GM23248 (cell line): ENCODE measurements at regions not wholly inside any gene's neighbourhood (a gene's known extent, or its start where the extent isn't known, plus 50 kb on each side); places are given as distances from the start of the nearest gene placed in this dataset.
A peak's percentile ranks its signal among the peaks of the same experiment; 100 is the strongest.

Source experiments
- DNase-seq: peaks from one replicate; pipeline ENCODE4 v3.0.0-alpha.2; 2015
- H2AFZ ChIP-seq: fragments of 200-600 bp; sonication (generic); 2 replicates; pipeline ENCODE4 v1.6.1; 2016; ENCODE audit warnings: antibody characterized with exemption
- H3F3A ChIP-seq: fragments of 200-600 bp; sonication (generic); 2 replicates; pipeline ENCODE4 v1.6.1; 2016; ENCODE audit warnings: mild to moderate bottlenecking, antibody characterized with exemption, mixed run types; ENCODE audit not compliant: insufficient read depth
- H3K27ac ChIP-seq: fragments of 200-600 bp; sonication (generic); 2 replicates; pipeline ENCODE4 v1.5.1; 2016; ENCODE audit warnings: mild to moderate bottlenecking
- H3K27me3 ChIP-seq: fragments of 200-600 bp; sonication (generic); replicated peaks from 2 replicates; pipeline ENCODE4 v1.6.1; 2016; ENCODE audit warnings: mild to moderate bottlenecking; ENCODE audit not compliant: insufficient read depth
- H3K36me3 ChIP-seq: fragments of 200-600 bp; sonication (generic); 2 replicates; pipeline ENCODE4 v1.6.1; 2016; ENCODE audit warnings: low read depth, mild to moderate bottlenecking
- H3K4me1 ChIP-seq: fragments of 200-600 bp; sonication (generic); 2 replicates; pipeline ENCODE4 v1.6.1; 2016; ENCODE audit warnings: mild to moderate bottlenecking; ENCODE audit not compliant: insufficient read depth
- H3K4me2 ChIP-seq: fragments of 200-600 bp; sonication (generic); one replicate; pipeline ENCODE4 v1.6.1; 2016; ENCODE audit warnings: mild to moderate bottlenecking; ENCODE audit not compliant: unreplicated experiment
- H3K4me3 ChIP-seq: fragments of 200-600 bp; sonication (generic); 2 replicates; pipeline ENCODE4 v1.5.1; 2016; ENCODE audit warnings: mild to moderate bottlenecking
- H3K79me2 ChIP-seq: fragments of 200-600 bp; sonication (generic); 2 replicates; pipeline ENCODE4 v1.6.1; 2016; ENCODE audit warnings: mild to moderate bottlenecking; ENCODE audit not compliant: insufficient read depth
- H3K9ac ChIP-seq: fragments of 200-600 bp; sonication (generic); 2 replicates; pipeline ENCODE4 v1.6.1; 2016; ENCODE audit warnings: mild to moderate bottlenecking
- H3K9me2 ChIP-seq: fragments of 200-600 bp; sonication (generic); 2 replicates; pipeline ENCODE4 v1.6.1; 2016; ENCODE audit warnings: mixed run types, mild to moderate bottlenecking, moderate library complexity; ENCODE audit not compliant: insufficient read depth
- H3K9me3 ChIP-seq: fragments of 200-600 bp; sonication (generic); one replicate; pipeline ENCODE4 v1.6.1; 2017; ENCODE audit warnings: low read depth
- H4K20me1 ChIP-seq: fragments of 200-600 bp; sonication (generic); 2 replicates; pipeline ENCODE4 v1.6.0; 2016; ENCODE audit not compliant: insufficient read depth
- EZH2 ChIP-seq: fragments of 200-600 bp; sonication (generic); IDR thresholded peaks from 2 replicates; pipeline ENCODE4 v1.6.1; 2018; ENCODE audit warnings: antibody characterized with exemption, mild to moderate bottlenecking; ENCODE audit not compliant: insufficient read depth, poor library complexity, severe bottlenecking
- EZH2phosphoT487 ChIP-seq: fragments of 200-600 bp; sonication (generic); IDR thresholded peaks from 2 replicates; pipeline ENCODE4 v1.6.1; 2018; ENCODE audit warnings: antibody characterized with exemption, moderate library complexity, mild to moderate bottlenecking, low read depth; ENCODE audit not compliant: insufficient read depth
- WGBS, 2 experiments: methylation state at CpG; one replicate each; pipeline ENCODE4 v1.1.6; 2015 to 2017; ENCODE audit warnings: low lambda C conversion rate in 2 of 2, low coverage in 1 of 2; ENCODE audit errors: missing lambda C conversion rate in 2 of 2; 5-methylcytosine and 5-hydroxymethylcytosine counted together
- in situ Hi-C: fragments of 300-500 bp; cut with MboI; formaldehyde crosslinking; loops from 2 replicates; pipeline ENCODE4 v1.15.0; 2020

- 0 out of 2 replicates have a peak, but pooled peaks cover 5% of the 10 kb centered on the region for H3K27me3 ChIP-seq
- H3F3A ChIP-seq: peaks cover 45% of the 10 kb centered on the region
- in situ Hi-C loops: no loop called here
- H2AFZ ChIP-seq: no peak overlapping the region
- H3K4me1 ChIP-seq: peaks cover 55% of the 10 kb centered on the region
- H4K20me1 ChIP-seq: no peaks in the 10 kb centered on the region
- no peak overlapping the region for H3K4me3 ChIP-seq
- H3K27ac ChIP-seq: no peak overlapping the region
- H3K79me2 ChIP-seq: no peaks in the 10 kb centered on the region
- H3K9me2 ChIP-seq: no peaks in the 10 kb centered on the region
- H3K9ac ChIP-seq: no peak overlapping the region
- no peaks in the 10 kb centered on the region for H3K9me3 ChIP-seq
- H3K36me3 ChIP-seq: no peaks in the 10 kb centered on the region
- WGBS, 2 experiments: 77 to 79% methylated on average over 7 of the region's 7 CpGs
- no peak overlapping the region for H3K4me2 ChIP-seq
- no peak for TF ChIP-seq EZH2
- no peak for TF ChIP-seq EZH2phosphoT487
- peak; percentile 47 for DNase-seq
Observed at GRCh38 chr10:30184397-30185033, 125.1 kb upstream of the JCAD start.

DNA sequence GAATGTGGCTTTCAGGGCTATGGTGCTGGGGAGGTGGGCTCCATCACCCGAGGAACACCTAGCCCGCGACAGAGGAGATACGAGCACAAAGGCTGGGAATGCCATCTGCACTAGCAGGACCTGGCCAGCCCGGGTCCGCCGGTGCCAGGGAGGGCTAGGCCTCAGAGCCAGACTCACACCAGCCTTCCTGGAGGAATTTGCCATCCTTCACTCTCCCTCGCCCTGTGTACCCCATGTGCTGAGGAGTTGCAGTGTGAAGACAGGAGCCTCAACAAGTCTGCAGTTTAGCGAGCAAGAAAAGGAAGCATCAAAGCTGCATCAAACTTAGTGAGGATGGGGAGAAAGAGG lies 123.6 kb upstream of the JCAD start:
- 8 to 11% methylated on average over 9 of the region's 9 CpGs for whole genome bisulfite sequencing, 2 experiments
- peak overlapping the region; percentile 73 for H3K4me2 ChIP-seq

DNA sequence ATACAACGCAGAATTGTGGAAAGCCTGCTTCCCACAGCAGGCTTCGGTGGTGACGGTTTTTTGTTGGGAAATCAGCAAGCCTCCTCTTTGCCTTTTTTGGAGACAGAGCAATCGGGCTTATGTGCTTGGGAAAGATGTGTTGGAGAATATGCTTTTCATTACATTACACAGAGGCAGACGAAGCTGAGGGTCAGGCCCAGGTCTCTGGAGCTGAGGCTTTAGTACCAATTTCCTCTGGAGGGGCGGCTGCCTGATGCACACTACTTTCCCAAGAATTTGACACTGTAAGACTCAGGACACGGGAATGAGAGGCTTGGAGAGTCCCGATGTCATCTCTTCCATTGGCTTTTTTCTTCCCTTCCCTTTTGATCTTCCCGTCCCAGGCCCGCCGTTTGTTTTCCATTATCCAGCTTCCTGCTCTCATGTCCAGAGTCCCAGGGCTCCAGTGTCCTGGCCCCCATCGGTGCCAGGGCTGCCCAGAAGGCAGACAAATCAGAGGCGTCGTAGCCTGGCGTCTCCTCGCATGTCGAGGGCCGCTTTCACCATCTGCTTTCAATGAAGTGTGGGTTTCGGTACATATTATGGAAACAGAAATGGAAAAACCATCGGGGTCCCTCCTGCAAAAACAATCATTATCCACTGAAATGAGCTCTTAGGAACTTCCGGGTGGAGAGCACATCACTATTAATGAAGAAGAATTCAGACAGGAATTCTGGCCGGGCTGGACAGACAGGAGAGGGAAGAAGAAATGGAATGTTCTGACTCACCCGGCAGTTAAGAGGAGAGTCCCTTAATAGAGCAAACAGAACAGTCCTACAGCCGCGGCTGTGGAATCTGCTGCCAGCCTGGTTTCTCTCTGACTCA lies 123.0 kb upstream of the JCAD start:
- WGBS, 2 experiments: 2% methylated on average over 25 of the region's 25 CpGs
- no peaks in the 10 kb centered on the region for H4K20me1 ChIP-seq
- H3K4me2 ChIP-seq: peak overlapping the region; percentile 93
- peak overlapping the region; percentile 79 for H3K9ac ChIP-seq
- H3K9me2 ChIP-seq: no peaks in the 10 kb centered on the region
- peak; percentile 95 for DNase-seq
- no peak for TF ChIP-seq EZH2
- no peak for TF ChIP-seq EZH2phosphoT487
- H3K4me1 ChIP-seq: peaks cover 69% of the 10 kb centered on the region
- no peaks in the 10 kb centered on the region for H3K79me2 ChIP-seq
- H3K4me3 ChIP-seq: peak overlapping the region; percentile 54
- no peaks in the 10 kb centered on the region for H3K36me3 ChIP-seq
- H3K27me3 ChIP-seq: no peaks in the 10 kb centered on the region
- in situ Hi-C loops: no loop called here
- peak overlapping the region; percentile 97 for H3K27ac ChIP-seq
- peaks cover 45% of the 10 kb centered on the region for H3F3A ChIP-seq
- H3K9me3 ChIP-seq: no peaks in the 10 kb centered on the region
- H2AFZ ChIP-seq: peak overlapping the region; percentile 57

More for the DNA sequence above, 123.6 kb upstream of the JCAD start:
- Histone ChIP-seq H4K20me1 (no peaks in the 10 kb centered on the region), H3K27me3 (no peaks in the 10 kb centered on the region), H2AFZ (peak overlapping the region; percentile 57), H3K79me2 (no peaks in the 10 kb centered on the region), H3K4me3 (peak overlapping the region; percentile 54), H3K9me3 (no peaks in the 10 kb centered on the region), H3F3A (peaks cover 45% of the 10 kb centered on the region), H3K27ac (peak overlapping the region; percentile 97), H3K4me1 (peaks cover 67% of the 10 kb centered on the region), H3K36me3 (no peaks in the 10 kb centered on the region), H3K9ac (peak overlapping the region; percentile 79), H3K9me2 (no peaks in the 10 kb centered on the region)
- TF ChIP-seq EZH2 (no peak), EZH2phosphoT487 (no peak)
- in situ Hi-C loops: no loop called here
- DNase-seq: no peak

DNA sequence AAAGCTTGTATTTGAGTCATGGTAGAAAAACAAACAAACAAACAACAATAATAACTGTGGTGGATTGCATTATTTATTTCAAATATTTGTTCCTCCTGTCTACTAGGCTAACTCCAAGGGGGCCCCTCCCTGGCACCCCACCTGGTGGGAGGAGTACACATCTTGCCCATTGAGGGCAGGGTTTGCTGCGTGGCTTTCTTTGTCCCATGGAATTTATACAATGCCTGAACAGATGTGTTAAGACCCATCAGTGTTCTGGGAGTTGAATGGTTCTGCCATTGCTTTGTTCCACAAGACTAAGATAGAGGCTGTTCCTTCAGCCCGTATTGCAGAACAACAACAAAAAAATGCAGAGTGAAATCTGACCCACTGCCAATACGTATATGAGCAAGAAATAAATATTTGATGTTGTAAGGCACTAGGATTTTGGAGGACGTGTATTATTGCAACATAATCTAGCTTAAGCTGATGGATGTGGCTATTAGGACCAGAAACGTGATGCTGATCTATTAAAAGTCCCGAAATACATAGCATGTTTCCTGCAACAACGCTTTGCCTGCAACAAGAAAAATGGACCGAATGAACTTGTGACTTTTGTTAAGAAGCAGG lies 119.1 kb upstream of the JCAD start:
- H2AFZ ChIP-seq: no peak overlapping the region
- no peaks in the 10 kb centered on the region for H3K27me3 ChIP-seq
- peak overlapping the region; percentile 47 for H3K27ac ChIP-seq
- H3K4me2 ChIP-seq: peak overlapping the region; percentile 37
- no peaks in the 10 kb centered on the region for H4K20me1 ChIP-seq
- no peaks in the 10 kb centered on the region for H3K9me3 ChIP-seq
- TF ChIP-seq EZH2phosphoT487 (no peak), EZH2 (no peak)
- H3K36me3 ChIP-seq: no peaks in the 10 kb centered on the region
- no peak overlapping the region for H3K4me3 ChIP-seq
- no peaks in the 10 kb centered on the region for H3K79me2 ChIP-seq
- DNase-seq: peak; percentile 79
- WGBS, 2 experiments: 46 to 56% methylated on average over 8 of the region's 8 CpGs
- in situ Hi-C loops: no loop called here
- H3K9me2 ChIP-seq: no peaks in the 10 kb centered on the region
- H3F3A ChIP-seq: peaks cover 35% of the 10 kb centered on the region
- peaks cover 55% of the 10 kb centered on the region for H3K4me1 ChIP-seq
- no peak overlapping the region for H3K9ac ChIP-seq
